Ascending aorta (tissue), 2 donors: ENCODE measurements at regions not wholly inside any gene's neighbourhood (a gene's known extent, or its start where the extent isn't known, plus 50 kb on each side); places are given as distances from the start of the nearest gene placed in this dataset.

Source experiments
- DNase-seq, 2 donors: peaks; one replicate each; pipeline ENCODE4 v3.0.0-alpha.2; 2019; ENCODE audit warnings: low spot score in 2 of 2
- H3K27ac ChIP-seq, 2 donors: fragments of 200-600 bp; sonication (generic); one replicate each; pipeline ENCODE4 v1.5.1; 2016 to 2017; ENCODE audit warnings: mild to moderate bottlenecking in 1 of 2
- H3K27me3 ChIP-seq: fragments of 200-600 bp; sonication (generic); one replicate; pipeline ENCODE4 v1.5.1; 2017
- H3K36me3 ChIP-seq, 2 donors: fragments of 200-600 bp; sonication (generic); one replicate each; pipeline ENCODE4 v1.5.1; 2016
- H3K4me1 ChIP-seq, 2 donors: fragments of 200-600 bp; sonication (generic); one replicate each; pipeline ENCODE4 v1.5.1; 2016 to 2017; ENCODE audit warnings: mild to moderate bottlenecking in 1 of 2
- H3K4me3 ChIP-seq, 2 donors: fragments of 200-600 bp; sonication (generic); one replicate each; pipeline ENCODE4 v1.5.1; 2016 to 2017; ENCODE audit warnings: mild to moderate bottlenecking in 1 of 2
- H3K9me3 ChIP-seq, 2 donors: fragments of 200-600 bp; sonication (generic); one replicate each; pipeline ENCODE4 v1.5.1; 2016
- intact Hi-C: fragments of 100-400 bp; cut with DNase I; formaldehyde crosslinking; loops from one replicate; pipeline ENCODE4 v1.15.1; 2023
- TF ChIP-seq, protein P1 (sequence below), 3 experiments: fragments of 200-600 bp in 2 of 3; fragments of 450-650 bp in 1 of 3; sonication (generic) in 2 of 3; IDR thresholded peaks; one replicate each; pipeline ENCODE4 v1.5.1; 2016 to 2019; ENCODE audit warnings: antibody characterized with exemption in 3 of 3, mild to moderate bottlenecking in 1 of 3, moderate library complexity in 1 of 3

DNA sequence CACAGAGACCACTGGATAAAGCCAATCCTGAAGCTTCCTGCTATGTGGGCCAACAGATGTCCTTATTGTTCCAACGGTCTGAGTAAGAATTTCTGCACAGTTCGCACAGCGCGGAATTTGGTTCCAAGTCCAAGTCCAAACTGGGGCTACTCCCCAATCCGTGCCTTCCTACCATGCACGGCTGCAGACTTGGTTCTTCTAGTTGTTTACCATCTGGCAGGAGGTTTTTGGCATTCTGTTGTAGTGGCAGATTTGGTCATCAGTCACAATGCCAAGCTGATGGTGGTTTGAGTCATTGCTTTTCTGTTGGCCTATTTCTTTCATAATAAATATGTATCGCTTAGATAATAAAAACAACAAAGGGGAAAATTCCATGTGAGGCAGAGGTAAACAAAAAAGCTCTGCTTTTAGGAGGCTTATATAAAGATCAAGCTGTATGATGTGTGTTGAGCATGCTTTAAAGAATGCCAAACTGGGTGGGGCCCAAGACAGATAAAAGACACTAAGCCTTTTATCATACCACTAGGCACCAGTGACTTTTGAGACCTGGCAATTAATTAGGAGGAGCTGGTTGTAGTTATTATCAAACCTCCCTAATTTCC, 52.5 kb upstream of the SYN3 start:
- DNase-seq = no peak
- Histone ChIP-seq H3K36me3 (no peaks in the 10 kb centered on the region), H3K4me3 (no peak overlapping the region), H3K27me3 (no peaks in the 10 kb centered on the region), H3K9me3 (no peaks in the 10 kb centered on the region), H3K27ac (no peak overlapping the region), H3K4me1 (no peaks in the 10 kb centered on the region)
- TF ChIP-seq, protein P1, sequence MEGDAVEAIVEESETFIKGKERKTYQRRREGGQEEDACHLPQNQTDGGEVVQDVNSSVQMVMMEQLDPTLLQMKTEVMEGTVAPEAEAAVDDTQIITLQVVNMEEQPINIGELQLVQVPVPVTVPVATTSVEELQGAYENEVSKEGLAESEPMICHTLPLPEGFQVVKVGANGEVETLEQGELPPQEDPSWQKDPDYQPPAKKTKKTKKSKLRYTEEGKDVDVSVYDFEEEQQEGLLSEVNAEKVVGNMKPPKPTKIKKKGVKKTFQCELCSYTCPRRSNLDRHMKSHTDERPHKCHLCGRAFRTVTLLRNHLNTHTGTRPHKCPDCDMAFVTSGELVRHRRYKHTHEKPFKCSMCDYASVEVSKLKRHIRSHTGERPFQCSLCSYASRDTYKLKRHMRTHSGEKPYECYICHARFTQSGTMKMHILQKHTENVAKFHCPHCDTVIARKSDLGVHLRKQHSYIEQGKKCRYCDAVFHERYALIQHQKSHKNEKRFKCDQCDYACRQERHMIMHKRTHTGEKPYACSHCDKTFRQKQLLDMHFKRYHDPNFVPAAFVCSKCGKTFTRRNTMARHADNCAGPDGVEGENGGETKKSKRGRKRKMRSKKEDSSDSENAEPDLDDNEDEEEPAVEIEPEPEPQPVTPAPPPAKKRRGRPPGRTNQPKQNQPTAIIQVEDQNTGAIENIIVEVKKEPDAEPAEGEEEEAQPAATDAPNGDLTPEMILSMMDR (IDR thresholded peaks at IDR 0.05) = no peak
- intact Hi-C loops = no loop called here

DNA sequence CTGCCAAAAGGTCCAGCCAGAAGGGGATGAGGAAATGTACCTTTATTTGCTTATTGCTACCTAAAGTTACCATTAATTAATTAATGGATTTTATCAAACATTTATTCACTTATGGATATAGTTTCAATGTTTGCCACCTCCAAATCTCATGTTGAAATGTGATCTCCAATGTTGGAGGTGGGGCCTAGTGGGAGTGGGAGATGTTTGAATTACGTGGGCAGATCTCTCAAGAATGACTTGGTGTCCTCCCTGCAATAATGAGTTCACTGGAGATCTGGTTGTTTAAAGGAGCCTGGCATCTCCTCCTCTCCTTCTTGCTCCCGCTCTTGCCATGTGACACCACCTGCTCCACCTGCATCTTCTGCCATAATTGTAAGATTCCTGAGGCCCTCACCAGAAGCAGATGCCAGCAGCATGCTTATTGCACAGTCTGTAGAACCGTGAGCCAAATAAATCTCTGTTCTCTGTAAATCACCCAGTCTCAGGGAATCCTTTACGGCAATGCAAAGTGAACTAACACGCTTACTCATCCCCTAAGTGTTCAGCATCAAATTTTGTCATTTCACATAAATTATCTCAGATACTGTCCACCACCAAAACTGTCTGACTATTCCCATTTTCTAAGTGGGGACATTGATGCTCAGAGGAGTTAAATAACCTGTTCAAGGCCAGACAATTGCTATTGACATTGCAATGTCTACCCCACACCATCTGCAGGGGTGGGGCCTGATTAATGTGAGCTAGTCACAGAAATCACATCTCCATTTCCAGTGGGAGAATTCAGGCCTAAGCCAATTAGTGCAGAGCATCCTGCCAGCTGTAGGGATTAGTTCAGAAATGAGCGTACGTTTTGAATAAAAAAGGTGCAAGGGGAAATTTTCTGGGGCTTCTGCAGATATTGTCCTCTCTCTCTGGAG, 51.6 kb upstream of the SYN3 start:
- H3K4me1 ChIP-seq = no peaks in the 10 kb centered on the region

DNA sequence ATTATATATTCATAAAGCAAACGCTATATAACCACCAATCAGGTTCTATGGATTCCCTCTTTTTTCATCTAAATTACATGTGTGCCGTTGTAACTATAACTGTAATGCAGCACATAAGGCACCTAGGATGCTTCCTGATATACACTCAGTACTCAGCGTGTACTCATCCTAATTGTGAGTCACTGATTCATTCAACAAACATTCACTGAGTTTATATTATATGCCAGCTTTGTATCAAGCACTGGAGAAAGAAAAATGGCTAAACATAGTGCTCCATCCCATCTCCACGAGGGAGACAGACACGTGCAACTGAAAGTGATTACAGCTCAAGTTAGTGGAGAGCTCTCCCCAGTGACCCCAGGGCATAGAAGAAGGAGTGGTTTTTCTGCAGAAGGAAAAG, 49.9 kb upstream of the SYN3 start:
- DNase-seq = no peak
- intact Hi-C loops = no loop called here
- no peaks in the 10 kb centered on the region for H3K27me3 ChIP-seq

More for the DNA sequence above, 51.6 kb upstream of the SYN3 start:
- no peaks in the 10 kb centered on the region for H3K9me3 ChIP-seq
- no peak overlapping the region for H3K4me3 ChIP-seq
- no peak for DNase-seq
- no peak overlapping the region for H3K27ac ChIP-seq
- intact Hi-C loops = no loop called here
- H3K36me3 ChIP-seq = no peaks in the 10 kb centered on the region
- TF ChIP-seq, protein P1 (IDR thresholded peaks at IDR 0.05) = no peak
- no peaks in the 10 kb centered on the region for H3K27me3 ChIP-seq

More for the DNA sequence above, 49.9 kb upstream of the SYN3 start:
- no peaks in the 10 kb centered on the region for H3K36me3 ChIP-seq
- H3K4me3 ChIP-seq = no peak overlapping the region
- no peaks in the 10 kb centered on the region for H3K9me3 ChIP-seq
- H3K4me1 ChIP-seq = no peaks in the 10 kb centered on the region
- no peak overlapping the region for H3K27ac ChIP-seq
- TF ChIP-seq, protein P1 (IDR thresholded peaks at IDR 0.05) = no peak
